ENCODE measurements at regions not wholly inside any gene's neighbourhood (a gene's known extent, or its start where the extent isn't known, plus 50 kb on each side); places are given as distances from the start of the nearest gene placed in this dataset.

- H3K9me3 ChIP-seq, result no peaks in the 10 kb centered on the region
Observed at GRCh38 chr6:144712541-144712940, 427.4 kb downstream of the UTRN start.

GRCh38 chr6:144714021-144714712, 429.0 kb downstream of the UTRN start:
- WGBS, 2 donors, result 85 to 87% methylated on average over 2 of the region's 2 CpGs
- no peak for DNase-seq
- no peak for TF ChIP-seq CTCF (IDR thresholded peaks at IDR 0.05)
- no peak for TF ChIP-seq POLR2A (IDR thresholded peaks at IDR 0.05)
- no peaks in the 10 kb centered on the region for H3K36me3 ChIP-seq (ENCODE audit: low read depth, missing control alignments)
- no peak overlapping the region for H3K4me3 ChIP-seq
- no peaks in the 10 kb centered on the region for H3K9me3 ChIP-seq
- H3K27me3 ChIP-seq, result no peaks in the 10 kb centered on the region
- H3K4me1 ChIP-seq, result no peaks in the 10 kb centered on the region
- intact Hi-C loops (cut with DNase I; ENCODE audit: low total_unique reads), result no loop called here
- no peak overlapping the region for H3K27ac ChIP-seq

More at GRCh38 chr6:144712541-144712940, 427.4 kb downstream of the UTRN start:
- Histone ChIP-seq H3K27ac (no peak overlapping the region), H3K4me1 (no peaks in the 10 kb centered on the region), H3K27me3 (no peaks in the 10 kb centered on the region), H3K4me3 (no peak overlapping the region), H3K36me3 (ENCODE audit: low read depth, missing control alignments) (no peaks in the 10 kb centered on the region)
- WGBS, 2 donors, result 63 to 65% methylated on average over 1 of the region's 1 CpG
- no peak for DNase-seq
- intact Hi-C loops (cut with DNase I; ENCODE audit: low total_unique reads), result no loop called here
- TF ChIP-seq POLR2A (IDR thresholded peaks at IDR 0.05), result no peak
- TF ChIP-seq CTCF (IDR thresholded peaks at IDR 0.05), result no peak

GRCh38 chr6:144715344-144715743, 430.2 kb downstream of the UTRN start:
- 95 to 96% methylated on average over 2 of the region's 2 CpGs for WGBS, 2 donors
- no peak for DNase-seq
- Histone ChIP-seq H3K9me3 (no peaks in the 10 kb centered on the region), H3K27ac (no peak overlapping the region), H3K4me1 (no peaks in the 10 kb centered on the region), H3K36me3 (ENCODE audit: low read depth, missing control alignments) (no peaks in the 10 kb centered on the region), H3K4me3 (no peak overlapping the region), H3K27me3 (no peaks in the 10 kb centered on the region)
- intact Hi-C loops (cut with DNase I; ENCODE audit: low total_unique reads), result no loop called here
- TF ChIP-seq POLR2A (IDR thresholded peaks at IDR 0.05) (no peak), CTCF (IDR thresholded peaks at IDR 0.05) (no peak)

GRCh38 chr6:144718431-144718830, 433.3 kb downstream of the UTRN start:
- Histone ChIP-seq H3K36me3 (ENCODE audit: low read depth, missing control alignments) (no peaks in the 10 kb centered on the region), H3K27ac (no peak overlapping the region), H3K27me3 (no peaks in the 10 kb centered on the region), H3K9me3 (no peaks in the 10 kb centered on the region), H3K4me1 (no peaks in the 10 kb centered on the region), H3K4me3 (no peak overlapping the region)
- TF ChIP-seq POLR2A (IDR thresholded peaks at IDR 0.05) (no peak), CTCF (IDR thresholded peaks at IDR 0.05) (no peak)
- WGBS, 2 donors, result 91 to 95% methylated on average over 2 of the region's 2 CpGs
- DNase-seq, result no peak
- intact Hi-C loops (cut with DNase I; ENCODE audit: low total_unique reads), result no loop called here

GRCh38 chr6:144721232-144721631, 436.1 kb downstream of the UTRN start:
- no peaks in the 10 kb centered on the region for H3K4me1 ChIP-seq
- no peak overlapping the region for H3K27ac ChIP-seq
- H3K27me3 ChIP-seq, result no peaks in the 10 kb centered on the region
- TF ChIP-seq POLR2A (IDR thresholded peaks at IDR 0.05) (no peak), CTCF (IDR thresholded peaks at IDR 0.05) (no peak)
- intact Hi-C loops (cut with DNase I; ENCODE audit: low total_unique reads), result no loop called here
- H3K36me3 ChIP-seq (ENCODE audit: low read depth, missing control alignments), result no peaks in the 10 kb centered on the region
- DNase-seq, result no peak
- H3K4me3 ChIP-seq, result no peak overlapping the region
- no peaks in the 10 kb centered on the region for H3K9me3 ChIP-seq
- WGBS, 2 donors, result 97% methylated on average over 3 of the region's 3 CpGs
